ENCODE measurements at regions not wholly inside any gene's neighbourhood (a gene's known extent, or its start where the extent isn't known, plus 50 kb on each side); places are given as distances from the start of the nearest gene placed in this dataset.

GRCh38 chr1:217097819-217098218, 374.6 kb upstream of the ESRRG start:
- H3K4me3 ChIP-seq (ENCODE audit: low read depth, low read length): no peak overlapping the region
- TF ChIP-seq CTCF (IDR thresholded peaks at IDR 0.05; ENCODE audit: low read depth, low read length, missing control alignments): no peak
- DNase-seq (ENCODE audit: low read depth): no peak

- no peak for DNase-seq (ENCODE audit: low read depth)
- no peak for TF ChIP-seq CTCF (IDR thresholded peaks at IDR 0.05; ENCODE audit: low read depth, low read length, missing control alignments)
- H3K4me3 ChIP-seq (ENCODE audit: low read depth, low read length): no peak overlapping the region
Observed at GRCh38 chr1:217096200-217096599, 373.0 kb upstream of the ESRRG start.

GRCh38 chr1:217095050-217095622, 371.9 kb upstream of the ESRRG start:
- TF ChIP-seq CTCF (IDR thresholded peaks at IDR 0.05; ENCODE audit: low read depth, low read length, missing control alignments): no peak
- DNase-seq (ENCODE audit: low read depth): no peak
- no peak overlapping the region for H3K4me3 ChIP-seq (ENCODE audit: low read depth, low read length)

- DNase-seq (ENCODE audit: low read depth): no peak
- no peak overlapping the region for H3K4me3 ChIP-seq (ENCODE audit: low read depth, low read length)
- no peak for TF ChIP-seq CTCF (IDR thresholded peaks at IDR 0.05; ENCODE audit: low read depth, low read length, missing control alignments)
Observed at GRCh38 chr1:217091561-217091960, 368.3 kb upstream of the ESRRG start.

- H3K4me3 ChIP-seq (ENCODE audit: low read depth, low read length): no peak overlapping the region
- no peak for TF ChIP-seq CTCF (IDR thresholded peaks at IDR 0.05; ENCODE audit: low read depth, low read length, missing control alignments)
- DNase-seq (ENCODE audit: low read depth): no peak
Observed at GRCh38 chr1:217090060-217090911, 367.1 kb upstream of the ESRRG start.

GRCh38 chr1:217089361-217090014, 366.3 kb upstream of the ESRRG start:
- DNase-seq (ENCODE audit: low read depth): no peak
- TF ChIP-seq CTCF (IDR thresholded peaks at IDR 0.05; ENCODE audit: low read depth, low read length, missing control alignments): no peak

More at GRCh38 chr1:217089361-217090014, 366.3 kb upstream of the ESRRG start:
- no peak overlapping the region for H3K4me3 ChIP-seq (ENCODE audit: low read depth, low read length)

All from GM12864 (cell line).